Kidney (tissue), 13 donors: ENCODE measurements at regions not wholly inside any gene's neighbourhood (a gene's known extent, or its start where the extent isn't known, plus 50 kb on each side); places are given as distances from the start of the nearest gene placed in this dataset.

Experiments
- DNase-seq, 5 donors: peaks; one replicate each; pipeline ENCODE4 v3.0.0-alpha.2; 2013 to 2020
- FAIRE-seq: peaks from 2 replicates; lab custom pipeline; 2012; peaks lifted over from hg19 to GRCh38; lab: Jason Lieb, UNC
- H3K27ac ChIP-seq, 2 donors: one replicate each; pipeline ENCODE4 v1.7.0; 2013; ENCODE audit warnings: low read depth in 2 of 2, low read length in 2 of 2, inconsistent platforms in 1 of 2
- H3K27me3 ChIP-seq: one replicate; pipeline ENCODE4 v1.7.1; 2013; ENCODE audit warnings: low read length, inconsistent platforms; ENCODE audit not compliant: control insufficient read depth, insufficient read depth
- H3K36me3 ChIP-seq, 3 donors: one replicate each; pipeline versions ENCODE4 v1.7.0 to v1.7.1; 2013; ENCODE audit warnings: low read length in 3 of 3, control low read depth in 1 of 3, inconsistent platforms in 1 of 3; ENCODE audit not compliant: insufficient read depth in 3 of 3, control insufficient read depth in 2 of 3
- H3K4me1 ChIP-seq, 3 donors: one replicate each; pipeline versions ENCODE4 v1.7.0 to v1.7.1; 2013; ENCODE audit warnings: low read length in 3 of 3, inconsistent platforms in 1 of 3, low read depth in 1 of 3; ENCODE audit not compliant: control insufficient read depth in 2 of 3, insufficient read depth in 2 of 3
- H3K4me3 ChIP-seq, 3 donors: one replicate each; pipeline versions ENCODE4 v1.7.0 to v1.8.1; 2013; ENCODE audit warnings: low read length in 3 of 3, control low read depth in 1 of 3, inconsistent platforms in 1 of 3
- H3K9ac ChIP-seq, 3 donors: one replicate each; pipeline versions ENCODE4 v1.7.0 to v1.7.1; 2013; ENCODE audit warnings: low read length in 3 of 3, control low read depth in 1 of 3, inconsistent platforms in 1 of 3
- H3K9me3 ChIP-seq, 3 donors: one replicate each; pipeline versions ENCODE4 v1.7.0 to v1.7.1; 2013; ENCODE audit warnings: low read length in 3 of 3, control low read depth in 1 of 3, inconsistent platforms in 1 of 3; ENCODE audit not compliant: control insufficient read depth in 2 of 3, insufficient read depth in 1 of 3
- CTCF ChIP-seq: IDR thresholded peaks from 3 replicates; pipeline ENCODE4 v1.5.1; 2012; ENCODE audit warnings: mild to moderate bottlenecking, moderate library complexity, borderline replicate concordance; ENCODE audit not compliant: insufficient read depth; ENCODE audit errors: extremely low read depth
- intact Hi-C: fragments of 100-400 bp; cut with DNase I; formaldehyde crosslinking; loops from one replicate; pipeline ENCODE4 v1.11.1; 2022
- donor health status: control.
- donor health status: control.
- donor health status: control.
- donor health status: control.
- donor health status: control.
- donor health status: DM: yes; HTN: yes; CAD: no.
- donor health status: Normal renal cell carcinoma (clear cell type).

- Histone ChIP-seq H3K36me3 (no peaks in the 10 kb centered on the region), H3K4me3 (no peak overlapping the region), H3K27ac (no peak overlapping the region), H3K27me3 (no peaks in the 10 kb centered on the region), H3K9me3 (no peaks in the 10 kb centered on the region), H3K4me1 (no peaks in the 10 kb centered on the region), H3K9ac (no peak overlapping the region)
- DNase-seq = no peak
- no peak for TF ChIP-seq CTCF
- intact Hi-C loops = no loop called here
- no peak for FAIRE-seq
These were observed 334.8 kb downstream of the MAF start for GRCh38 chr16:79265701-79266100.

DNA sequence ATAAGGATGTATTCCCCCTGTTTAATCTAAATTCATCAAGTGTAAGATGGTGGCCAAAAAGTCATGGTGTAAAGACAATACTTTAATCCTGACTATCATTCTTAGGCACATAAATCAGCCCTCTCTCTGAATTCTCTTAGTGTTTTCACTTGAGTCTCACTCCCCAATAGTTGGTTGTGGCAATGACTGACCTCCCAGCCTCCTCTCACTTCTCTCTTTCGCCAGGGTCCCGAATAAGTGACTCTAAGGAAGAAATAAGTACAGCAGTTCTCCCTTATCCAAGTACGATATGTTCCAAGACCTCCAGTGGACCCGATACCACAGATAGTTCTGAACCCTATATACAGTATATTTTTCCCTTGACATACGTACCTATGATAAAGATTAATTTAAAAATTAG is 335.3 kb downstream of the MAF start:
- Histone ChIP-seq H3K4me1 (no peaks in the 10 kb centered on the region), H3K9ac (no peak overlapping the region), H3K9me3 (no peaks in the 10 kb centered on the region), H3K4me3 (no peak overlapping the region), H3K36me3 (no peaks in the 10 kb centered on the region), H3K27ac (no peak overlapping the region), H3K27me3 (no peaks in the 10 kb centered on the region)
- intact Hi-C loops = no loop called here
- DNase-seq = no peak
- no peak for TF ChIP-seq CTCF
- FAIRE-seq = no peak

DNA sequence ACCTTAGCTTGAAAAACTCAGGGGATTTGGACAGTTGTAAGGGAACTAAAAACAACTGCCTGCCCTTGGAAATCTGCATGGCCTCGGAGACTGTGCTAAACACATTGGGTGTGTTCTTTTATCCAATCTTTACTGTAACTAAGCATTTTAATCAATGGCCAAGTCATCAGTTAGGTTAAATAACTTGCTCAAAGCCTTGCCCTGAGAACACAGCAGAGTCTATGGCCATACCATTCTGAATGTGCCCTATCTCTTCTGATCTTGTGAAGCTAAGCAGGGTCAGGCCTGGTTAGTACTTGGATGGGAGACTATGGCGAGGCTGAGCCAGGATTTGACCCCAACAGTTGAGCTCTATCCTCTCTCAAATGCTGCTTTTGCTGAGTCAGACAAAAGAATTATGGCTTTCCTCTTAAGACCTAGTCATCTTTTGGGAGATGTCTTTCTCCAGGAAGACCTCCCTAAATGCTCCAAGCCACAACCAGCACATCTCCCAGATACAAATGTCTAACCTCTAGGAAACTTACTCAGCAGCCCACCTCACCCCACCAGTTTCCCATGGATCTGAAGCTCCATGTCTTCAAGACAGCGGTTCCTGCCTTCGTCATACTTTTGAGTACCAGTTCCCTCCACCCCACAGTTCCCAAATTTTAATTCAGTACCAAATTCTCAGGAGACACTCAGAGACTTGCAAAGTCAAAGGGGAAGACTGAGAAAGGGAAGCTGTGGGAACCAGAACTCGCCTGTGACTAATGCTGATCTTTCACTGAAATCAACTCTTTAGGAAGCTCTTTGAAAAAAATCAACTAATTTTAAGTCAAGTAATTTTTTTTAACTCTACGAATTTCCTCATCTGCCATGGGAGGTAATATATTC is 336.1 kb downstream of the MAF start:
- DNase-seq (no peak), FAIRE-seq (no peak)
- H3K4me3 ChIP-seq = no peak overlapping the region
- no peaks in the 10 kb centered on the region for H3K27me3 ChIP-seq
- H3K4me1 ChIP-seq = no peaks in the 10 kb centered on the region
- H3K9ac ChIP-seq = no peak overlapping the region
- no peak for TF ChIP-seq CTCF
- intact Hi-C loops = no loop called here
- no peaks in the 10 kb centered on the region for H3K9me3 ChIP-seq
- H3K36me3 ChIP-seq = no peaks in the 10 kb centered on the region
- no peak overlapping the region for H3K27ac ChIP-seq
